ENCODE measurements at regions not wholly inside any gene's neighbourhood (a gene's known extent, or its start where the extent isn't known, plus 50 kb on each side); places are given as distances from the start of the nearest gene placed in this dataset.
"Not testable (repeated sequence)": the region's sequence is repeated elsewhere in the genome, so short reads cannot be mapped to it uniquely, and the experiment has no call there.

- Histone ChIP-seq H3K27me3 (peaks cover 0 to 4% (median 0%) of the 10 kb centered on the region in 9 donors), H3K4me3 (no peak overlapping the region), H3K4me1 (no peaks in the 10 kb centered on the region), H3K9me3 (peaks cover 0 to 13% (median 0%) of the 10 kb centered on the region in 12 donors), H3K27ac (no peak overlapping the region), H3K36me3 (no peaks in the 10 kb centered on the region)
- no peak for DNase-seq
- intact Hi-C loops (cut with DNase I) = no loop called here
- TF ChIP-seq POLR2A (IDR thresholded peaks at IDR 0.05) = no peak
- TF ChIP-seq CTCF (IDR thresholded peaks at IDR 0.05) = no peak
- no peak for ATAC-seq
- WGBS, 4 donors = 46 to 72% (median 53%) methylated on average over 1 of the region's 1 CpG
Measured at GRCh38 chr3:5357089-5357488, 169.6 kb downstream of the EDEM1 start.

GRCh38 chr3:5358911-5359310 is 171.4 kb downstream of the EDEM1 start:
- ATAC-seq (no peak), DNase-seq (no peak)
- Histone ChIP-seq H3K27ac (no peak overlapping the region), H3K27me3 (no peaks in the 10 kb centered on the region), H3K4me3 (no peak overlapping the region), H3K4me1 (no peaks in the 10 kb centered on the region), H3K9me3 (peaks cover 0 to 13% (median 0%) of the 10 kb centered on the region in 12 donors), H3K36me3 (no peaks in the 10 kb centered on the region)
- no peak for TF ChIP-seq POLR2A (IDR thresholded peaks at IDR 0.05)
- TF ChIP-seq CTCF (IDR thresholded peaks at IDR 0.05) = no peak
- 87 to 97% (median 93%) methylated on average over 1 of the region's 1 CpG for WGBS, 4 donors
- intact Hi-C loops (cut with DNase I) = no loop called here

GRCh38 chr3:5360453-5360852 is 172.9 kb downstream of the EDEM1 start:
- no peak overlapping the region for H3K27ac ChIP-seq
- peaks cover 0 to 13% (median 0%) of the 10 kb centered on the region in 12 donors for H3K9me3 ChIP-seq
- no peak for ATAC-seq
- DNase-seq = no peak
- TF ChIP-seq CTCF (IDR thresholded peaks at IDR 0.05) (no peak), POLR2A (IDR thresholded peaks at IDR 0.05) (no peak)
- WGBS, 4 donors = 87 to 90% (median 90%) methylated on average over 3 of the region's 3 CpGs
- no peaks in the 10 kb centered on the region for H3K36me3 ChIP-seq
- no peaks in the 10 kb centered on the region for H3K4me1 ChIP-seq
- no peaks in the 10 kb centered on the region for H3K27me3 ChIP-seq
- no peak overlapping the region for H3K4me3 ChIP-seq
- intact Hi-C loops (cut with DNase I) = no loop called here

- no peak for DNase-seq
- no peaks in the 10 kb centered on the region for H3K27me3 ChIP-seq
- no peaks in the 10 kb centered on the region for H3K9me3 ChIP-seq
- no peak for ATAC-seq
- H3K4me3 ChIP-seq = no peak overlapping the region
- no peaks in the 10 kb centered on the region for H3K36me3 ChIP-seq
- intact Hi-C loops (cut with DNase I) = no loop called here
- TF ChIP-seq POLR2A (IDR thresholded peaks at IDR 0.05) (no peak), CTCF (IDR thresholded peaks at IDR 0.05) (no peak)
- H3K4me1 ChIP-seq = no peaks in the 10 kb centered on the region
- H3K27ac ChIP-seq = no peak overlapping the region
Measured at GRCh38 chr3:5366746-5367145, 179.2 kb downstream of the EDEM1 start.

GRCh38 chr3:5371555-5371954 is 184.0 kb downstream of the EDEM1 start:
- H3K4me3 ChIP-seq; H3K27me3 ChIP-seq; H3K27ac ChIP-seq; DNase-seq; intact Hi-C loops (cut with DNase I); H3K4me1 ChIP-seq; H3K9me3 ChIP-seq; ATAC-seq; H3K36me3 ChIP-seq: not testable (repeated sequence)
- 90 to 97% (median 93%) methylated on average over 2 of the region's 2 CpGs for WGBS, 4 donors
